HL-60 (cell line): ENCODE measurements at regions not wholly inside any gene's neighbourhood (a gene's known extent, or its start where the extent isn't known, plus 50 kb on each side); places are given as distances from the start of the nearest gene placed in this dataset.

ENCODE experiments used
- DNase-seq, 2 experiments: peaks; one replicate each; pipeline ENCODE4 v3.0.0-alpha.2; 2010 to 2020; ENCODE audit warnings: low read depth in 1 of 2, low spot score in 1 of 2
- H3K27ac ChIP-seq: fragments of 250-450 bp; sonication (Bioruptor Pico); replicated peaks from 2 replicates; pipeline ENCODE4 v1.5.1; 2020; ENCODE audit warnings: mild to moderate bottlenecking, moderate library complexity
- H3K27me3 ChIP-seq: fragments of 250-450 bp; sonication (Bioruptor Pico); 2 replicates; pipeline ENCODE4 v1.5.1; 2021; ENCODE audit warnings: mild to moderate bottlenecking, moderate library complexity; ENCODE audit not compliant: insufficient read depth, poor library complexity, severe bottlenecking
- H3K4me3 ChIP-seq: replicated peaks from 2 replicates; pipeline ENCODE4 v1.5.1; 2011; ENCODE audit warnings: mild to moderate bottlenecking, control low read depth, low read length; ENCODE audit not compliant: insufficient read depth
- GABPA ChIP-seq: IDR thresholded peaks from 2 replicates; pipeline ENCODE4 v1.6.1; 2012; ENCODE audit warnings: low read depth
- POLR2AphosphoS5 ChIP-seq: IDR thresholded peaks from 2 replicates; pipeline ENCODE4 v1.6.1; 2012; ENCODE audit warnings: low read depth
- SPI1 ChIP-seq: IDR thresholded peaks from 2 replicates; pipeline ENCODE4 v1.6.1; 2012; ENCODE audit warnings: low read depth, mild to moderate bottlenecking, borderline replicate concordance
- TF ChIP-seq, protein P1 (sequence below): IDR thresholded peaks from 2 replicates; pipeline ENCODE4 v1.6.1; 2012; ENCODE audit warnings: low read depth; ENCODE audit not compliant: insufficient replicate concordance
- TF ChIP-seq, protein P2 (sequence below): IDR thresholded peaks from one replicate; pipeline ENCODE4 v1.5.1; 2011; ENCODE audit warnings: low read length, control low read depth, inconsistent platforms; ENCODE audit not compliant: insufficient read depth

DNA sequence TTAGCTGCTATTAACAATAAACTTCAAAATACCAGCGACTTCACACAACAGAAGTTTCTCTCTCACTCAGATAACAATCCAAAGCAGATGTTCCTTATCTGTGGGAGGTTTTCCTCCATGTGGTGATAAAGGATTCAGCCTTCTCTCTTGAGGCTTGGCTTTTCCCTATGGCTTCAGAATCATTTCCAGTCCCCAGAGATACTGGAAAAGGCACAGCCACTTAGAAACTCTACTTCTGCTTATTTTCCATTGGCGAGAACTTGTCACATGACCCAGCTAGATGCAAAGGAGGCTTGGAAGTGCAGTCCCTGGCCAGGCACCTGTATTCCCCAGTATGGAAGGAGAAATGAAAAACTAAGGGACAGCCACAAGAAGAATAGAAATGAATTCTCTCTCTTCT, 344.8 kb downstream of the MTX2 start:
- no peak for DNase-seq
- Histone ChIP-seq H3K27ac (no peak overlapping the region), H3K4me3 (no peak overlapping the region), H3K27me3 (peaks cover 3% of the 10 kb centered on the region)
- TF ChIP-seq SPI1: no peak

DNA sequence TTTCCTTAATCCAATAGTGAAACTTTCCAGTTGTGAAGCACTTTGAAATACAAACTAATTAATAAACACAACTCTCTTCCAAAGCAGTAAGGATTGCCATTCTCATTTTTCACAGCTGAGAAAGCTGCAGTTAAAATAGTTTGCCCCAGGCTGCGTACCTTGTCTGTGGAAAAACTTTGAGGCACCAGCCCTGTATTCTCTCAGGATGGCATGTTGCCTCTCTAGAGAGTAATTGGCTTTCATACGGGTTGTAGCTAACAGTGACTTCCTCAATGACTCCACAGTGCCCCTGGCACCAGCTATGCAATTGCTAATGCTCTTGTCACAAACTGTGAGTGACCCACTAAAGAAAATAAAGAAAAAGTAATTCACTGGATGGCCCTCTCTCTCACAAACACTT, 345.7 kb downstream of the MTX2 start:
- no peak overlapping the region for H3K4me3 ChIP-seq
- DNase-seq: no peak
- peaks cover 3% of the 10 kb centered on the region for H3K27me3 ChIP-seq
- TF ChIP-seq GABPA (no peak), POLR2AphosphoS5 (no peak), SPI1 (no peak)
- TF ChIP-seq, protein P1, sequence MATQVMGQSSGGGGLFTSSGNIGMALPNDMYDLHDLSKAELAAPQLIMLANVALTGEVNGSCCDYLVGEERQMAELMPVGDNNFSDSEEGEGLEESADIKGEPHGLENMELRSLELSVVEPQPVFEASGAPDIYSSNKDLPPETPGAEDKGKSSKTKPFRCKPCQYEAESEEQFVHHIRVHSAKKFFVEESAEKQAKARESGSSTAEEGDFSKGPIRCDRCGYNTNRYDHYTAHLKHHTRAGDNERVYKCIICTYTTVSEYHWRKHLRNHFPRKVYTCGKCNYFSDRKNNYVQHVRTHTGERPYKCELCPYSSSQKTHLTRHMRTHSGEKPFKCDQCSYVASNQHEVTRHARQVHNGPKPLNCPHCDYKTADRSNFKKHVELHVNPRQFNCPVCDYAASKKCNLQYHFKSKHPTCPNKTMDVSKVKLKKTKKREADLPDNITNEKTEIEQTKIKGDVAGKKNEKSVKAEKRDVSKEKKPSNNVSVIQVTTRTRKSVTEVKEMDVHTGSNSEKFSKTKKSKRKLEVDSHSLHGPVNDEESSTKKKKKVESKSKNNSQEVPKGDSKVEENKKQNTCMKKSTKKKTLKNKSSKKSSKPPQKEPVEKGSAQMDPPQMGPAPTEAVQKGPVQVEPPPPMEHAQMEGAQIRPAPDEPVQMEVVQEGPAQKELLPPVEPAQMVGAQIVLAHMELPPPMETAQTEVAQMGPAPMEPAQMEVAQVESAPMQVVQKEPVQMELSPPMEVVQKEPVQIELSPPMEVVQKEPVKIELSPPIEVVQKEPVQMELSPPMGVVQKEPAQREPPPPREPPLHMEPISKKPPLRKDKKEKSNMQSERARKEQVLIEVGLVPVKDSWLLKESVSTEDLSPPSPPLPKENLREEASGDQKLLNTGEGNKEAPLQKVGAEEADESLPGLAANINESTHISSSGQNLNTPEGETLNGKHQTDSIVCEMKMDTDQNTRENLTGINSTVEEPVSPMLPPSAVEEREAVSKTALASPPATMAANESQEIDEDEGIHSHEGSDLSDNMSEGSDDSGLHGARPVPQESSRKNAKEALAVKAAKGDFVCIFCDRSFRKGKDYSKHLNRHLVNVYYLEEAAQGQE: no peak
- TF ChIP-seq, protein P2, sequence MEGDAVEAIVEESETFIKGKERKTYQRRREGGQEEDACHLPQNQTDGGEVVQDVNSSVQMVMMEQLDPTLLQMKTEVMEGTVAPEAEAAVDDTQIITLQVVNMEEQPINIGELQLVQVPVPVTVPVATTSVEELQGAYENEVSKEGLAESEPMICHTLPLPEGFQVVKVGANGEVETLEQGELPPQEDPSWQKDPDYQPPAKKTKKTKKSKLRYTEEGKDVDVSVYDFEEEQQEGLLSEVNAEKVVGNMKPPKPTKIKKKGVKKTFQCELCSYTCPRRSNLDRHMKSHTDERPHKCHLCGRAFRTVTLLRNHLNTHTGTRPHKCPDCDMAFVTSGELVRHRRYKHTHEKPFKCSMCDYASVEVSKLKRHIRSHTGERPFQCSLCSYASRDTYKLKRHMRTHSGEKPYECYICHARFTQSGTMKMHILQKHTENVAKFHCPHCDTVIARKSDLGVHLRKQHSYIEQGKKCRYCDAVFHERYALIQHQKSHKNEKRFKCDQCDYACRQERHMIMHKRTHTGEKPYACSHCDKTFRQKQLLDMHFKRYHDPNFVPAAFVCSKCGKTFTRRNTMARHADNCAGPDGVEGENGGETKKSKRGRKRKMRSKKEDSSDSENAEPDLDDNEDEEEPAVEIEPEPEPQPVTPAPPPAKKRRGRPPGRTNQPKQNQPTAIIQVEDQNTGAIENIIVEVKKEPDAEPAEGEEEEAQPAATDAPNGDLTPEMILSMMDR: no peak
- H3K27ac ChIP-seq: no peak overlapping the region

DNA sequence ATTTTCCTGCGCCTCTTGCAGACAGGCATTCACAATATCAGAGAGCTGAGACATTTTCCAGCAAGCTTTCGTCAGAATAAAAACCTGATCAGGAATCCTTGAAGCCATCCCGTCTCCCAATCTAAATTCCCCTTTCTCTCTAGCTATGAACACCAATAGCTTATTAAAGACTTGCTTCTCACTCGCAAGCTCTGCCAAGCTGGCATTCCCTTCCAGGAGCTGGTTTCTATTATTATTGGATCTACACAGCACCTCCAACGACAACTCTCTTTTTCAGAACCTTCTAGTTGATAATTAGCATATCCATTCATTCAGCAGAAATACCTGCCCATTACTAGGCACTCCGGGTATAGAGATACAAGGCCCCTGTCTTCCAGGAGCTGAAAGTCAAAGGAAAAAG, 350.3 kb downstream of the MTX2 start:
- H3K27ac ChIP-seq: no peak overlapping the region
- no peak overlapping the region for H3K4me3 ChIP-seq
- no peak for DNase-seq
- TF ChIP-seq POLR2AphosphoS5: no peak
- TF ChIP-seq, protein P2: no peak
- TF ChIP-seq GABPA: no peak
- no peak for TF ChIP-seq SPI1
- TF ChIP-seq, protein P1: no peak
- H3K27me3 ChIP-seq: no peaks in the 10 kb centered on the region

DNA sequence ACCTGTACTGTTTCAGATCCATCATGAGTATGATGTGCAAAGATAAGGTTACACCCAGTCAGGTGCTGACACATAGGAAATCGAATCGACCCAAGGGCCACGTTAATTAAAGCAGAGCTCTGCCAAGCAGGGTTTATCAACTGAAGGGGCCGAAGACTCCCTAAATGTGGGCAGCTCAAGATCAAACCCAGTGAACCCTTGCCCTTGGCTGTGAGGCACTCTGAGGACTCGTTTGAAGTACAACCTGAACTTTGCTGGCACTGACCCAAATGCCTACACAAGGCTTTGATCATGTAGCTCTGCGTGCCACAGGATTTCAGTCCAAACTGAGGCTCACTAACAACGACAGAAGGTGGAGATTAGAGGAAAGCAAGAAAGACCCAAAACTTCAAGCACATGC, 352.1 kb downstream of the MTX2 start:
- DNase-seq: no peak
- TF ChIP-seq POLR2AphosphoS5: no peak
- no peak for TF ChIP-seq SPI1
- TF ChIP-seq, protein P2: no peak
- TF ChIP-seq GABPA: no peak
- TF ChIP-seq, protein P1: no peak

More for the DNA sequence above, 352.1 kb downstream of the MTX2 start:
- Histone ChIP-seq H3K27ac (no peak overlapping the region), H3K27me3 (no peaks in the 10 kb centered on the region), H3K4me3 (no peak overlapping the region)
